Astrocyte (in vitro differentiated cells and primary cell): ENCODE measurements at regions not wholly inside any gene's neighbourhood (a gene's known extent, or its start where the extent isn't known, plus 50 kb on each side); places are given as distances from the start of the nearest gene placed in this dataset.
A peak's percentile ranks its signal among the peaks of the same experiment; 100 is the strongest.

Experiments
- DNase-seq: peaks from one replicate; pipeline ENCODE4 v3.0.0-alpha.2; 2010; ENCODE audit warnings: low read depth
- FAIRE-seq: peaks from 2 replicates; lab custom pipeline; 2011; peaks lifted over from hg19 to GRCh38; lab: Jason Lieb, UNC
- H2AFZ ChIP-seq: 2 replicates; pipeline ENCODE4 v1.6.0; 2012; ENCODE audit warnings: low read depth, low read length, inconsistent platforms
- H3K27ac ChIP-seq: 2 replicates; pipeline ENCODE4 v1.5.1; 2011; ENCODE audit warnings: low read depth, low read length, inconsistent platforms
- H3K27me3 ChIP-seq: 2 replicates; pipeline ENCODE4 v1.6.0; 2011; ENCODE audit warnings: low read length, inconsistent platforms; ENCODE audit not compliant: insufficient read depth
- H3K36me3 ChIP-seq: 2 replicates; pipeline ENCODE4 v1.5.1; 2011; ENCODE audit warnings: low read length, inconsistent platforms; ENCODE audit not compliant: insufficient read depth
- H3K4me1 ChIP-seq: 2 replicates; pipeline ENCODE4 v1.5.1; 2011; ENCODE audit warnings: low read length, inconsistent platforms; ENCODE audit not compliant: insufficient read depth
- H3K4me2 ChIP-seq: 2 replicates; pipeline ENCODE4 v1.6.0; 2012; ENCODE audit warnings: low read length, inconsistent platforms
- H3K4me3 ChIP-seq: 2 replicates; pipeline ENCODE4 v1.5.1; 2011; ENCODE audit warnings: low read depth, mild to moderate bottlenecking, low read length, inconsistent platforms; ENCODE audit not compliant: insufficient read depth
- H3K79me2 ChIP-seq: 2 replicates; pipeline ENCODE4 v1.6.0; 2012; ENCODE audit warnings: mild to moderate bottlenecking, low read length, inconsistent platforms; ENCODE audit not compliant: insufficient read depth
- H3K9ac ChIP-seq: 2 replicates; pipeline ENCODE4 v1.6.0; 2012; ENCODE audit warnings: mild to moderate bottlenecking, low read length, inconsistent platforms
- H3K9me3 ChIP-seq: 2 replicates; pipeline ENCODE4 v1.5.1; 2012; ENCODE audit warnings: low read depth, mild to moderate bottlenecking, low read length, inconsistent platforms; ENCODE audit not compliant: insufficient read depth
- H4K20me1 ChIP-seq: 2 replicates; pipeline ENCODE4 v1.6.0; 2012; ENCODE audit warnings: low read length, inconsistent platforms; ENCODE audit not compliant: insufficient read depth
- H3K27ac Mint-ChIP-seq: one replicate; pipeline ENCODE4 v1.8.0; 2021; ENCODE audit warnings: mild to moderate bottlenecking, mixed read lengths; ENCODE audit not compliant: unreplicated experiment
- H3K27me3 Mint-ChIP-seq: one replicate; pipeline ENCODE4 v1.8.0; 2021; ENCODE audit warnings: low read depth, mixed read lengths; ENCODE audit not compliant: unreplicated experiment
- H3K36me3 Mint-ChIP-seq: one replicate; pipeline ENCODE4 v1.8.0; 2021; ENCODE audit warnings: low read depth, mixed read lengths; ENCODE audit not compliant: unreplicated experiment
- H3K4me1 Mint-ChIP-seq: one replicate; pipeline ENCODE4 v1.8.0; 2021; ENCODE audit warnings: low read depth, mixed read lengths; ENCODE audit not compliant: unreplicated experiment
- H3K4me3 Mint-ChIP-seq: one replicate; pipeline ENCODE4 v1.8.0; 2021; ENCODE audit warnings: mild to moderate bottlenecking, moderate library complexity, mixed read lengths; ENCODE audit not compliant: unreplicated experiment
- H3K9me3 Mint-ChIP-seq: one replicate; pipeline ENCODE4 v1.8.0; 2021; ENCODE audit warnings: mild to moderate bottlenecking, mixed read lengths; ENCODE audit not compliant: unreplicated experiment
- CTCF ChIP-seq: IDR thresholded peaks from 2 replicates; pipeline ENCODE4 v1.5.1; 2011; ENCODE audit warnings: low read depth, mild to moderate bottlenecking, inconsistent platforms, low read length, moderate library complexity; ENCODE audit not compliant: insufficient read depth
- EZH2 ChIP-seq: IDR thresholded peaks from 2 replicates; pipeline ENCODE4 v1.6.1; 2012; ENCODE audit warnings: mild to moderate bottlenecking, low read length, inconsistent platforms; ENCODE audit not compliant: insufficient read depth

GRCh38 chr6:156713548-156713947, 63.6 kb upstream of the ARID1B start:
- no peak overlapping the region for H3K27ac Mint-ChIP-seq
- no peaks in the 10 kb centered on the region for H3K36me3 ChIP-seq
- no peaks in the 10 kb centered on the region for H3K36me3 Mint-ChIP-seq
- H3K4me1 Mint-ChIP-seq, result peaks cover 1% of the 10 kb centered on the region
- no peak for FAIRE-seq
- H3K4me3 Mint-ChIP-seq, result no peak overlapping the region
- H2AFZ ChIP-seq, result no peak overlapping the region
- H3K9me3 ChIP-seq, result no peaks in the 10 kb centered on the region
- no peak overlapping the region for H3K4me3 ChIP-seq
- no peak overlapping the region for H3K9ac ChIP-seq
- H3K27me3 Mint-ChIP-seq, result peaks cover 12% of the 10 kb centered on the region
- H3K4me1 ChIP-seq, result peaks cover 2% of the 10 kb centered on the region
- H3K27ac ChIP-seq, result no peak overlapping the region
- no peak for DNase-seq
- no peaks in the 10 kb centered on the region for H3K9me3 Mint-ChIP-seq
- H3K27me3 ChIP-seq, result no peaks in the 10 kb centered on the region
- no peaks in the 10 kb centered on the region for H4K20me1 ChIP-seq
- TF ChIP-seq CTCF, result no peak
- no peak for TF ChIP-seq EZH2
- no peaks in the 10 kb centered on the region for H3K79me2 ChIP-seq
- H3K4me2 ChIP-seq, result no peak overlapping the region

GRCh38 chr6:156710479-156710878, 66.7 kb upstream of the ARID1B start:
- FAIRE-seq, result no peak
- TF ChIP-seq EZH2 (no peak), CTCF (no peak)
- Histone ChIP-seq H4K20me1 (no peaks in the 10 kb centered on the region), H3K9ac (no peak overlapping the region), H3K27ac (no peak overlapping the region), H3K79me2 (no peaks in the 10 kb centered on the region), H3K27me3 (no peaks in the 10 kb centered on the region), H3K4me1 (no peaks in the 10 kb centered on the region), H2AFZ (no peak overlapping the region), H3K36me3 (no peaks in the 10 kb centered on the region), H3K9me3 (no peaks in the 10 kb centered on the region), H3K4me2 (no peak overlapping the region), H3K4me3 (no peak overlapping the region)
- Mint-ChIP-seq H3K36me3 (no peaks in the 10 kb centered on the region), H3K27me3 (peaks cover 12% of the 10 kb centered on the region), H3K4me3 (no peak overlapping the region), H3K27ac (no peak overlapping the region), H3K4me1 (no peaks in the 10 kb centered on the region), H3K9me3 (no peaks in the 10 kb centered on the region)
- DNase-seq, result no peak

GRCh38 chr6:156707818-156708217, 69.4 kb upstream of the ARID1B start:
- no peak for FAIRE-seq

More at GRCh38 chr6:156707818-156708217, 69.4 kb upstream of the ARID1B start:
- no peak overlapping the region for H2AFZ ChIP-seq
- H4K20me1 ChIP-seq, result no peaks in the 10 kb centered on the region
- H3K27ac ChIP-seq, result no peak overlapping the region
- no peak overlapping the region for H3K4me3 Mint-ChIP-seq
- no peaks in the 10 kb centered on the region for H3K36me3 ChIP-seq
- H3K79me2 ChIP-seq, result no peaks in the 10 kb centered on the region
- H3K9ac ChIP-seq, result no peak overlapping the region
- H3K36me3 Mint-ChIP-seq, result no peaks in the 10 kb centered on the region
- no peak overlapping the region for H3K4me2 ChIP-seq
- no peaks in the 10 kb centered on the region for H3K27me3 ChIP-seq
- H3K4me3 ChIP-seq, result no peak overlapping the region
- H3K9me3 ChIP-seq, result no peaks in the 10 kb centered on the region
- no peaks in the 10 kb centered on the region for H3K4me1 ChIP-seq
- DNase-seq, result peak; percentile 35
- no peaks in the 10 kb centered on the region for H3K9me3 Mint-ChIP-seq
- peak overlapping the region; percentile 8 for H3K27ac Mint-ChIP-seq
- H3K4me1 Mint-ChIP-seq, result no peaks in the 10 kb centered on the region
- H3K27me3 Mint-ChIP-seq, result no peaks in the 10 kb centered on the region
- TF ChIP-seq EZH2 (no peak), CTCF (no peak)
